ENCODE measurements at regions not wholly inside any gene's neighbourhood (a gene's known extent, or its start where the extent isn't known, plus 50 kb on each side); places are given as distances from the start of the nearest gene placed in this dataset.

GRCh38 chr20:60950561-60950960, 301.5 kb upstream of the CDH4 start:
- Histone ChIP-seq H4K8ac (ENCODE audit: low read depth, low read length) (no peak overlapping the region), H3K9me3 (replicated peaks in 1 of 2; ENCODE audit: control insufficient read depth in 2 of 2, insufficient read depth in 1 of 2, low read depth in 1 of 2, low read length in 2 of 2) (peaks cover 0 to 4% of the 10 kb centered on the region in 2 donors), H2BK5ac (ENCODE audit: low read length) (no peak overlapping the region), H4K91ac (ENCODE audit: low read depth, low read length, poor library complexity) (no peak overlapping the region), H3K9ac (ENCODE audit: low read depth, low read length, poor library complexity) (no peak overlapping the region), H3K27me3 (ENCODE audit: control insufficient read depth in 3 of 3, insufficient read depth in 3 of 3, low read depth in 1 of 3, low read length in 3 of 3) (no peaks in the 10 kb centered on the region), H2BK15ac (ENCODE audit: low read length) (no peak overlapping the region), H2BK120ac (ENCODE audit: low read depth, low read length) (no peak overlapping the region), H3K27ac (replicated peaks; ENCODE audit: low read length) (no peak overlapping the region), H3K4me2 (ENCODE audit: insufficient read depth, low read length, poor library complexity, severe bottlenecking) (no peak overlapping the region), H3K79me1 (ENCODE audit: low read depth, low read length) (no peaks in the 10 kb centered on the region), H3K18ac (ENCODE audit: low read length) (no peak overlapping the region), H2BK12ac (ENCODE audit: low read length) (no peak overlapping the region), H3K4me3 (ENCODE audit: low read length in 2 of 2) (no peak overlapping the region), H3K4ac (ENCODE audit: low read length) (no peak overlapping the region), H3K14ac (ENCODE audit: low read length) (no peak overlapping the region), H3K23ac (ENCODE audit: low read depth, low read length, poor library complexity) (no peak overlapping the region), H3K4me1 (ENCODE audit: control insufficient read depth in 2 of 2, insufficient read depth in 1 of 2, low read depth in 1 of 2, low read length in 2 of 2) (peaks cover 0 to 5% of the 10 kb centered on the region in 2 donors), H2AK5ac (ENCODE audit: low read depth, low read length) (no peak overlapping the region), H2AFZ (ENCODE audit: low read length) (no peak overlapping the region), H3K36me3 (replicated peaks in 1 of 2; ENCODE audit: control insufficient read depth in 2 of 2, insufficient read depth in 2 of 2, low read length in 2 of 2) (no peaks in the 10 kb centered on the region)
- no CpG with 5 or more reads among the region's 5 CpGs for WGBS, 2 donors (ENCODE audit: extremely low coverage in 2 of 2, insufficient read length in 2 of 2, insufficient replicate concordance in 1 of 2)
- no peak for DNase-seq (ENCODE audit: low spot score)

DNA sequence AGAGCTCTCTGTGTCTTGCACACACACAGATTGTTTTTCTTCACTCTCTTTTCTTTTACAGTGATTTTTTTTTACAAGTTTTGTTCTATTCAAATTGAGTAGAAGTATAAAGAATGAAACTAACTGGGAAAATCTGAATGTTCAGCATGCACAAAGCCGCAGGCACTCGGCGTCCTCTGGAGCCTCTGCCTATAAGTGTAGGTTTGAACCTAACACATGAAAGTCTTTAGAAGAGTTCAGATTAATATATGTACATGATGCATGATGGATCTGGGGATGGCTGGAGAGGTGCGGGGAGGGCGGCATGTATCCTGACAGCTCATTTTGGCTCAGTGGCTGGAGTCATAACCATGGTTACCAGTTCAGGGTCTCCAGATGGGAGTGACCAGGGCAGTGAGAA, 301.1 kb upstream of the CDH4 start:
- no peak for DNase-seq (ENCODE audit: low spot score)
- Histone ChIP-seq H2BK120ac (ENCODE audit: low read depth, low read length) (no peak overlapping the region), H3K4ac (ENCODE audit: low read length) (no peak overlapping the region), H3K4me2 (ENCODE audit: insufficient read depth, low read length, poor library complexity, severe bottlenecking) (no peak overlapping the region), H2BK15ac (ENCODE audit: low read length) (no peak overlapping the region), H3K23ac (ENCODE audit: low read depth, low read length, poor library complexity) (no peak overlapping the region), H2AFZ (ENCODE audit: low read length) (no peak overlapping the region), H3K14ac (ENCODE audit: low read length) (no peak overlapping the region), H3K9me3 (replicated peaks in 1 of 2; ENCODE audit: control insufficient read depth in 2 of 2, insufficient read depth in 1 of 2, low read depth in 1 of 2, low read length in 2 of 2) (peaks cover 0 to 4% of the 10 kb centered on the region in 2 donors), H2AK5ac (ENCODE audit: low read depth, low read length) (no peak overlapping the region), H4K8ac (ENCODE audit: low read depth, low read length) (no peak overlapping the region), H3K36me3 (replicated peaks in 1 of 2; ENCODE audit: control insufficient read depth in 2 of 2, insufficient read depth in 2 of 2, low read length in 2 of 2) (no peaks in the 10 kb centered on the region), H3K79me1 (ENCODE audit: low read depth, low read length) (no peaks in the 10 kb centered on the region), H3K18ac (ENCODE audit: low read length) (no peak overlapping the region), H4K91ac (ENCODE audit: low read depth, low read length, poor library complexity) (no peak overlapping the region), H3K27ac (replicated peaks; ENCODE audit: low read length) (no peak overlapping the region), H3K4me3 (ENCODE audit: low read length in 2 of 2) (no peak overlapping the region), H2BK12ac (ENCODE audit: low read length) (no peak overlapping the region), H3K4me1 (ENCODE audit: control insufficient read depth in 2 of 2, insufficient read depth in 1 of 2, low read depth in 1 of 2, low read length in 2 of 2) (peaks cover 0 to 5% of the 10 kb centered on the region in 2 donors), H2BK5ac (ENCODE audit: low read length) (no peak overlapping the region), H3K9ac (ENCODE audit: low read depth, low read length, poor library complexity) (no peak overlapping the region), H3K27me3 (ENCODE audit: control insufficient read depth in 3 of 3, insufficient read depth in 3 of 3, low read depth in 1 of 3, low read length in 3 of 3) (no peaks in the 10 kb centered on the region)
- WGBS, 2 donors (ENCODE audit: extremely low coverage in 2 of 2, insufficient read length in 2 of 2, insufficient replicate concordance in 1 of 2) = no CpG with 5 or more reads among the region's 5 CpGs

GRCh38 chr20:60952861-60953260, 299.2 kb upstream of the CDH4 start:
- no peak overlapping the region for H2BK5ac ChIP-seq (ENCODE audit: low read length)
- DNase-seq (ENCODE audit: low spot score) = no peak
- H4K8ac ChIP-seq (ENCODE audit: low read depth, low read length) = no peak overlapping the region
- no peak overlapping the region for H2BK120ac ChIP-seq (ENCODE audit: low read depth, low read length)
- no CpG with 5 or more reads among the region's 8 CpGs for WGBS, 2 donors (ENCODE audit: extremely low coverage in 2 of 2, insufficient read length in 2 of 2, insufficient replicate concordance in 1 of 2)
- H3K4me2 ChIP-seq (ENCODE audit: insufficient read depth, low read length, poor library complexity, severe bottlenecking) = no peak overlapping the region
- no peak overlapping the region for H3K4ac ChIP-seq (ENCODE audit: low read length)
- no peak overlapping the region for H3K9ac ChIP-seq (ENCODE audit: low read depth, low read length, poor library complexity)
- H2AFZ ChIP-seq (ENCODE audit: low read length) = no peak overlapping the region
- peaks cover 0 to 4% of the 10 kb centered on the region in 2 donors for H3K9me3 ChIP-seq (replicated peaks in 1 of 2; ENCODE audit: control insufficient read depth in 2 of 2, insufficient read depth in 1 of 2, low read depth in 1 of 2, low read length in 2 of 2)
- no peak overlapping the region for H3K14ac ChIP-seq (ENCODE audit: low read length)
- H3K27me3 ChIP-seq (ENCODE audit: control insufficient read depth in 3 of 3, insufficient read depth in 3 of 3, low read depth in 1 of 3, low read length in 3 of 3) = no peaks in the 10 kb centered on the region
- no peak overlapping the region for H3K27ac ChIP-seq (replicated peaks; ENCODE audit: low read length)
- H3K36me3 ChIP-seq (replicated peaks in 1 of 2; ENCODE audit: control insufficient read depth in 2 of 2, insufficient read depth in 2 of 2, low read length in 2 of 2) = no peaks in the 10 kb centered on the region
- H2AK5ac ChIP-seq (ENCODE audit: low read depth, low read length) = no peak overlapping the region
- no peak overlapping the region for H3K23ac ChIP-seq (ENCODE audit: low read depth, low read length, poor library complexity)
- no peaks in the 10 kb centered on the region for H3K79me1 ChIP-seq (ENCODE audit: low read depth, low read length)
- H3K4me3 ChIP-seq (ENCODE audit: low read length in 2 of 2) = no peak overlapping the region
- no peak overlapping the region for H2BK12ac ChIP-seq (ENCODE audit: low read length)
- H3K4me1 ChIP-seq (ENCODE audit: control insufficient read depth in 2 of 2, insufficient read depth in 1 of 2, low read depth in 1 of 2, low read length in 2 of 2) = peaks cover 0 to 5% of the 10 kb centered on the region in 2 donors
- no peak overlapping the region for H3K18ac ChIP-seq (ENCODE audit: low read length)
- no peak overlapping the region for H2BK15ac ChIP-seq (ENCODE audit: low read length)
- no peak overlapping the region for H4K91ac ChIP-seq (ENCODE audit: low read depth, low read length, poor library complexity)

GRCh38 chr20:60953321-60953720, 298.7 kb upstream of the CDH4 start:
- Histone ChIP-seq H3K27ac (replicated peaks; ENCODE audit: low read length) (no peak overlapping the region), H3K14ac (ENCODE audit: low read length) (no peak overlapping the region), H2BK5ac (ENCODE audit: low read length) (no peak overlapping the region), H3K4me2 (ENCODE audit: insufficient read depth, low read length, poor library complexity, severe bottlenecking) (no peak overlapping the region), H2AFZ (ENCODE audit: low read length) (no peak overlapping the region), H3K23ac (ENCODE audit: low read depth, low read length, poor library complexity) (no peak overlapping the region), H3K36me3 (replicated peaks in 1 of 2; ENCODE audit: control insufficient read depth in 2 of 2, insufficient read depth in 2 of 2, low read length in 2 of 2) (no peaks in the 10 kb centered on the region), H3K4me1 (ENCODE audit: control insufficient read depth in 2 of 2, insufficient read depth in 1 of 2, low read depth in 1 of 2, low read length in 2 of 2) (peaks cover 0 to 5% of the 10 kb centered on the region in 2 donors), H2BK15ac (ENCODE audit: low read length) (no peak overlapping the region), H3K9ac (ENCODE audit: low read depth, low read length, poor library complexity) (no peak overlapping the region), H2BK120ac (ENCODE audit: low read depth, low read length) (no peak overlapping the region), H3K4ac (ENCODE audit: low read length) (no peak overlapping the region), H3K9me3 (replicated peaks in 1 of 2; ENCODE audit: control insufficient read depth in 2 of 2, insufficient read depth in 1 of 2, low read depth in 1 of 2, low read length in 2 of 2) (peaks cover 0 to 4% of the 10 kb centered on the region in 2 donors), H4K8ac (ENCODE audit: low read depth, low read length) (no peak overlapping the region), H3K4me3 (ENCODE audit: low read length in 2 of 2) (no peak overlapping the region), H2BK12ac (ENCODE audit: low read length) (no peak overlapping the region), H3K18ac (ENCODE audit: low read length) (no peak overlapping the region), H2AK5ac (ENCODE audit: low read depth, low read length) (no peak overlapping the region), H4K91ac (ENCODE audit: low read depth, low read length, poor library complexity) (no peak overlapping the region), H3K27me3 (ENCODE audit: control insufficient read depth in 3 of 3, insufficient read depth in 3 of 3, low read depth in 1 of 3, low read length in 3 of 3) (no peaks in the 10 kb centered on the region), H3K79me1 (ENCODE audit: low read depth, low read length) (no peaks in the 10 kb centered on the region)
- no peak for DNase-seq (ENCODE audit: low spot score)
- no CpG with 5 or more reads among the region's 13 CpGs for WGBS, 2 donors (ENCODE audit: extremely low coverage in 2 of 2, insufficient read length in 2 of 2, insufficient replicate concordance in 1 of 2)

All from neuronal stem cell (in vitro differentiated cells).